Heart left ventricle (tissue), 13 donors: ENCODE measurements at regions not wholly inside any gene's neighbourhood (a gene's known extent, or its start where the extent isn't known, plus 50 kb on each side); places are given as distances from the start of the nearest gene placed in this dataset.

ENCODE experiments used
- POLR2A ChIP-seq, 2 donors: fragments of 450-650 bp; IDR thresholded peaks; one replicate each; pipeline ENCODE4 v1.6.1; 2017; ENCODE audit warnings: antibody characterized with exemption in 2 of 2, mild to moderate bottlenecking in 2 of 2, moderate library complexity in 2 of 2
- TF ChIP-seq, protein P1 (sequence below), 12 donors: fragments of 200-600 bp; sonication (generic) in 4 of 12; IDR thresholded peaks; one replicate each; pipeline versions ENCODE4 v1.5.0 to v1.8.0; 2018 to 2022; ENCODE audit warnings: antibody characterized with exemption in 12 of 12, mild to moderate bottlenecking in 5 of 12
- donor health status: ischemic (EF 13 %, LVEDD 7.1; RV severe dilation, severe dysfunction).
- donor health status: DM: no; HTN: yes; CAD: no.
- donor health status: DM: no; HTN: no; CAD: no.
- donor health status: ischemic (EF 25% LVEDD 6.9; RV normal size, moderate dysfunction).
- donor health status: ischemic (EF 25% LVEDD 5.7; RV mildly dilated, moderate dysfunction).
- donor health status: ischemic (EF 35%, LVEDD 5.7; RV mildly dilated, moderate dysfunction).
- donor health status: nonischemic (EF 11% LVEDD 7.7; RV severe dilation, severe dysfunction).
- donor health status: DM: yes; HTN: yes; CAD: no.
- donor health status: PGD.
- donor health status: ischemic (EF 29% LVEDD 5.4; RV normal size, mild dysfunction).
- donor health status: nonischemic (EF 23%, LVEDD 6.1; RV moderate dilation, normal function).

- TF ChIP-seq, protein P1, sequence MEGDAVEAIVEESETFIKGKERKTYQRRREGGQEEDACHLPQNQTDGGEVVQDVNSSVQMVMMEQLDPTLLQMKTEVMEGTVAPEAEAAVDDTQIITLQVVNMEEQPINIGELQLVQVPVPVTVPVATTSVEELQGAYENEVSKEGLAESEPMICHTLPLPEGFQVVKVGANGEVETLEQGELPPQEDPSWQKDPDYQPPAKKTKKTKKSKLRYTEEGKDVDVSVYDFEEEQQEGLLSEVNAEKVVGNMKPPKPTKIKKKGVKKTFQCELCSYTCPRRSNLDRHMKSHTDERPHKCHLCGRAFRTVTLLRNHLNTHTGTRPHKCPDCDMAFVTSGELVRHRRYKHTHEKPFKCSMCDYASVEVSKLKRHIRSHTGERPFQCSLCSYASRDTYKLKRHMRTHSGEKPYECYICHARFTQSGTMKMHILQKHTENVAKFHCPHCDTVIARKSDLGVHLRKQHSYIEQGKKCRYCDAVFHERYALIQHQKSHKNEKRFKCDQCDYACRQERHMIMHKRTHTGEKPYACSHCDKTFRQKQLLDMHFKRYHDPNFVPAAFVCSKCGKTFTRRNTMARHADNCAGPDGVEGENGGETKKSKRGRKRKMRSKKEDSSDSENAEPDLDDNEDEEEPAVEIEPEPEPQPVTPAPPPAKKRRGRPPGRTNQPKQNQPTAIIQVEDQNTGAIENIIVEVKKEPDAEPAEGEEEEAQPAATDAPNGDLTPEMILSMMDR (IDR thresholded peaks at IDR 0.05) = no peak
- no peak for TF ChIP-seq POLR2A (IDR thresholded peaks at IDR 0.05)
These were observed 376.7 kb upstream of the MAOA start for GRCh38 chrX:43279341-43279808.
